SJSA1 (cell line): ENCODE measurements at regions not wholly inside any gene's neighbourhood (a gene's known extent, or its start where the extent isn't known, plus 50 kb on each side); places are given as distances from the start of the nearest gene placed in this dataset.

Experiments
- DNase-seq, 2 experiments: peaks; one replicate each; pipeline ENCODE4 v3.0.0-alpha.2; 2015 to 2020; ENCODE audit warnings: low spot score in 2 of 2, low read depth in 1 of 2
- H3K27ac ChIP-seq: fragments of 250-450 bp; sonication (Bioruptor Pico); 2 replicates; pipeline ENCODE4 v1.5.1; 2020; ENCODE audit warnings: mild to moderate bottlenecking, moderate library complexity
- H3K27me3 ChIP-seq: fragments of 250-450 bp; sonication (Bioruptor Pico); replicated peaks from 2 replicates; pipeline ENCODE4 v1.5.1; 2020; ENCODE audit warnings: mild to moderate bottlenecking, moderate library complexity
- H3K36me3 ChIP-seq: fragments of 250-450 bp; sonication (Bioruptor Pico); 2 replicates; pipeline ENCODE4 v1.5.1; 2020; ENCODE audit warnings: mild to moderate bottlenecking
- H3K4me1 ChIP-seq: fragments of 250-450 bp; sonication (Bioruptor Pico); replicated peaks from 2 replicates; pipeline ENCODE4 v1.6.1; 2021; ENCODE audit warnings: mild to moderate bottlenecking
- H3K4me3 ChIP-seq: fragments of 250-450 bp; sonication (Bioruptor Pico); 2 replicates; pipeline ENCODE4 v1.5.1; 2020; ENCODE audit warnings: mild to moderate bottlenecking
- H3K9me3 ChIP-seq: fragments of 250-450 bp; sonication (Bioruptor Pico); replicated peaks from 2 replicates; pipeline ENCODE4 v1.5.1; 2020; ENCODE audit warnings: mild to moderate bottlenecking

GRCh38 chr6:114403858-114404257 lies 61.0 kb upstream of the HS3ST5 start:
- DNase-seq: no peak
- Histone ChIP-seq H3K4me1 (peaks cover 8% of the 10 kb centered on the region), H3K36me3 (no peaks in the 10 kb centered on the region), H3K27ac (no peak overlapping the region), H3K4me3 (no peak overlapping the region), H3K27me3 (no peaks in the 10 kb centered on the region), H3K9me3 (no peaks in the 10 kb centered on the region)

- Histone ChIP-seq H3K9me3 (no peaks in the 10 kb centered on the region), H3K4me3 (no peak overlapping the region), H3K27ac (no peak overlapping the region)
Measured at GRCh38 chr6:114398481-114398880, 55.7 kb upstream of the HS3ST5 start.

More at GRCh38 chr6:114398481-114398880, 55.7 kb upstream of the HS3ST5 start:
- no peaks in the 10 kb centered on the region for H3K27me3 ChIP-seq
- DNase-seq: no peak
- no peaks in the 10 kb centered on the region for H3K36me3 ChIP-seq
- H3K4me1 ChIP-seq: peaks cover 3% of the 10 kb centered on the region
